IMR-90 (cell line): ENCODE measurements at regions not wholly inside any gene's neighbourhood (a gene's known extent, or its start where the extent isn't known, plus 50 kb on each side); places are given as distances from the start of the nearest gene placed in this dataset.

Source experiments
- ATAC-seq: fragments of 200-7000 bp; cut with Tn5 transposase; 2 replicates; pipeline ENCODE4 v1.9.1; 2020; ENCODE audit warnings: low read depth, mild to moderate bottlenecking, moderate library complexity
- BruUV-seq: library from RNA; stranded (reverse); fragments of 400-500 nt; replicated peaks from 2 replicates; lab custom pipeline; 2021; lab: Mats Ljungman, UMichigan
- CTCF ChIA-PET: fragments of 300-600 bp; formaldehyde crosslinking; extraction: SDS; loops from one replicate; lab custom pipeline; 2021; ENCODE audit warnings: antibody characterized with exemption; lab: Yijun Ruan, JAX
- POLR2A ChIA-PET: fragments of 300-600 bp; sonication (Branson Sonifier 250); formaldehyde crosslinking; loops from one replicate; lab custom pipeline; 2022; ENCODE audit warnings: antibody characterized with exemption; ENCODE audit not compliant: unreplicated experiment; lab: Charles Lee
- DNase-seq: peaks from one replicate; pipeline ENCODE4 v3.0.0; 2013
- H2AFZ ChIP-seq: replicated peaks from 2 replicates; pipeline ENCODE3; 2013; ENCODE audit warnings: low read length, mild to moderate bottlenecking; ENCODE audit not compliant: poor library complexity
- H2AK5ac ChIP-seq: 2 replicates; pipeline ENCODE4 v1.6.1; 2013; ENCODE audit warnings: low read depth, low read length, inconsistent platforms
- H2AK9ac ChIP-seq: replicated peaks from 2 replicates; pipeline ENCODE3; 2013; ENCODE audit warnings: mild to moderate bottlenecking, low read depth, low read length, moderate library complexity; ENCODE audit not compliant: poor library complexity
- H2BK120ac ChIP-seq: 2 replicates; pipeline ENCODE4 v1.6.1; 2013; ENCODE audit warnings: low read depth, low read length, inconsistent platforms
- H2BK15ac ChIP-seq: 3 replicates; pipeline ENCODE4 v1.6.1; 2013; ENCODE audit warnings: low read depth, low read length, inconsistent platforms
- H2BK20ac ChIP-seq: 2 replicates; pipeline ENCODE4 v1.6.1; 2013; ENCODE audit warnings: low read depth, mild to moderate bottlenecking, inconsistent platforms, low read length, moderate library complexity
- H2BK5ac ChIP-seq: 2 replicates; pipeline ENCODE4 v1.6.1; 2013; ENCODE audit warnings: mild to moderate bottlenecking, low read depth, low read length, inconsistent platforms; ENCODE audit not compliant: poor library complexity, severe bottlenecking
- H3K14ac ChIP-seq: replicated peaks from 2 replicates; pipeline ENCODE4 v1.6.1; 2013; ENCODE audit warnings: low read depth, low read length, inconsistent platforms
- H3K18ac ChIP-seq: 2 replicates; pipeline ENCODE4 v1.6.1; 2013; ENCODE audit warnings: low read depth, low read length, control low read depth
- H3K23ac ChIP-seq: 2 replicates; pipeline ENCODE4 v1.6.1; 2013; ENCODE audit warnings: low read depth, low read length, inconsistent platforms
- H3K27ac ChIP-seq: 2 replicates; pipeline ENCODE4 v1.5.1; 2013; ENCODE audit warnings: mild to moderate bottlenecking, control low read depth, low read length; ENCODE audit not compliant: insufficient read depth
- H3K27me3 ChIP-seq: 2 replicates; pipeline ENCODE4 v1.6.1; 2013; ENCODE audit warnings: low read length; ENCODE audit not compliant: control insufficient read depth, insufficient read depth
- H3K36me3 ChIP-seq: 2 replicates; pipeline ENCODE4 v1.6.1; 2013; ENCODE audit warnings: low read length, mixed read lengths; ENCODE audit not compliant: control insufficient read depth, insufficient read depth
- H3K4ac ChIP-seq: 2 replicates; pipeline ENCODE4 v1.6.1; 2013; ENCODE audit warnings: low read depth, low read length, inconsistent platforms
- H3K4me1 ChIP-seq: 2 replicates; pipeline ENCODE4 v1.6.1; 2013; ENCODE audit warnings: low read length, mixed read lengths; ENCODE audit not compliant: control insufficient read depth, insufficient read depth
- H3K4me2 ChIP-seq: 2 replicates; pipeline ENCODE4 v1.6.1; 2013; ENCODE audit warnings: low read depth, mild to moderate bottlenecking, control low read depth, low read length, moderate library complexity
- H3K4me3 ChIP-seq: 2 replicates; pipeline ENCODE4 v1.5.1; 2013; ENCODE audit warnings: low read depth, mild to moderate bottlenecking, control low read depth, low read length, moderate library complexity; ENCODE audit not compliant: insufficient read depth
- H3K56ac ChIP-seq: 2 replicates; pipeline ENCODE4 v1.6.1; 2013; ENCODE audit warnings: low read length, inconsistent platforms; ENCODE audit not compliant: insufficient read depth; ENCODE audit errors: extremely low read depth
- H3K79me1 ChIP-seq, 2 experiments: 2 replicates each; pipeline ENCODE4 v1.6.1; 2013; ENCODE audit warnings: low read length in 2 of 2, inconsistent platforms in 1 of 2, low read depth in 1 of 2
- H3K9ac ChIP-seq: 2 replicates; pipeline ENCODE4 v1.6.1; 2013; ENCODE audit warnings: low read depth, low read length, control low read depth
- H3K9me1 ChIP-seq: 2 replicates; pipeline ENCODE4 v1.6.1; 2013; ENCODE audit warnings: low read length, inconsistent platforms; ENCODE audit not compliant: insufficient read depth
- H3K9me3 ChIP-seq: 2 replicates; pipeline ENCODE4 v1.6.1; 2013; ENCODE audit warnings: low read length; ENCODE audit not compliant: control insufficient read depth, insufficient read depth
- H4K20me1 ChIP-seq: 2 replicates; pipeline ENCODE4 v1.6.1; 2013; ENCODE audit warnings: low read length, inconsistent platforms; ENCODE audit not compliant: insufficient read depth
- H4K5ac ChIP-seq: 2 replicates; pipeline ENCODE4 v1.6.1; 2013; ENCODE audit warnings: mild to moderate bottlenecking, low read depth, low read length, control low read depth
- H4K8ac ChIP-seq, 2 experiments: 2 replicates each; pipeline ENCODE4 v1.6.1; 2013; ENCODE audit warnings: low read depth in 2 of 2, low read length in 2 of 2, control low read depth in 1 of 2, inconsistent platforms in 1 of 2
- H4K91ac ChIP-seq: 2 replicates; pipeline ENCODE4 v1.6.1; 2013; ENCODE audit warnings: low read depth, low read length, inconsistent platforms; ENCODE audit not compliant: insufficient read depth
- BHLHE40 ChIP-seq: fragments of 150-350 bp; IDR thresholded peaks from 2 replicates; pipeline ENCODE4 v1.6.1; 2016; ENCODE audit warnings: mild to moderate bottlenecking, low read depth, low read length
- CEBPB ChIP-seq: IDR thresholded peaks from 2 replicates; pipeline ENCODE4 v1.6.1; 2012; ENCODE audit warnings: low read depth, low read length, improper control_type of control experiment
- CHD1 ChIP-seq: IDR thresholded peaks from 2 replicates; pipeline ENCODE4 v1.6.1; 2012; ENCODE audit warnings: low read depth, low read length, improper control_type of control experiment
- CTCF ChIP-seq: conservative IDR thresholded peaks from 2 replicates; pipeline ENCODE4 v1.5.1; 2012; ENCODE audit warnings: mild to moderate bottlenecking, low read depth, low read length, improper control_type of control experiment
- ELK1 ChIP-seq: fragments of 150-350 bp; IDR thresholded peaks from 2 replicates; pipeline ENCODE4 v1.6.1; 2016; ENCODE audit warnings: low read depth, mild to moderate bottlenecking, low read length, moderate library complexity, borderline replicate concordance
- FOS ChIP-seq: fragments of 150-350 bp; IDR thresholded peaks from 2 replicates; pipeline ENCODE4 v1.6.1; 2016; ENCODE audit warnings: low read depth, low read length
- MAFK ChIP-seq: IDR thresholded peaks from 2 replicates; pipeline ENCODE4 v1.6.1; 2012; ENCODE audit warnings: low read depth, low read length, improper control_type of control experiment
- MAZ ChIP-seq: IDR thresholded peaks from 2 replicates; pipeline ENCODE4 v1.6.1; 2012; ENCODE audit warnings: low read depth, mild to moderate bottlenecking, low read length, improper control_type of control experiment, moderate library complexity, borderline replicate concordance
- MXI1 ChIP-seq: IDR thresholded peaks from 2 replicates; pipeline ENCODE4 v1.6.1; 2012; ENCODE audit warnings: low read depth, mild to moderate bottlenecking, low read length, moderate library complexity, borderline replicate concordance
- NFE2L2 ChIP-seq: fragments of 150-350 bp; IDR thresholded peaks from 2 replicates; pipeline ENCODE4 v1.6.1; 2016; ENCODE audit warnings: low read depth, mild to moderate bottlenecking, low read length
- POLR2A ChIP-seq: IDR thresholded peaks from 2 replicates; pipeline ENCODE4 v1.6.1; 2012; ENCODE audit warnings: mild to moderate bottlenecking, low read depth, low read length
- RAD21 ChIP-seq: IDR thresholded peaks from 2 replicates; pipeline ENCODE4 v1.6.1; 2012; ENCODE audit warnings: low read length, improper control_type of control experiment
- RCOR1 ChIP-seq: IDR thresholded peaks from 2 replicates; pipeline ENCODE4 v1.6.1; 2012; ENCODE audit warnings: mild to moderate bottlenecking, low read length, improper control_type of control experiment; ENCODE audit not compliant: insufficient replicate concordance
- RFX5 ChIP-seq: IDR thresholded peaks from 2 replicates; pipeline ENCODE4 v1.8.0; 2012; ENCODE audit warnings: low read depth, mild to moderate bottlenecking, low read length, moderate library complexity
- SMC3 ChIP-seq: fragments of 150-350 bp; IDR thresholded peaks from 2 replicates; pipeline ENCODE4 v1.6.1; 2016; ENCODE audit warnings: low read depth, mild to moderate bottlenecking, antibody characterized with exemption, low read length, moderate library complexity
- WGBS, 2 experiments: methylation state at CpG; one replicate each; pipeline versions ENCODE4 v1.1.5 to v1.1.7; 2013; ENCODE audit warnings: missing lambda C conversion rate in 2 of 2; ENCODE audit not compliant: insufficient read length in 1 of 2; ENCODE audit errors: extremely low coverage in 2 of 2; 5-methylcytosine and 5-hydroxymethylcytosine counted together
- dilution Hi-C: fragments of 300-500 bp; cut with HindIII; formaldehyde crosslinking; loops from one replicate; pipeline ENCODE4 v1.14.3; 2018; ENCODE audit warnings: low sequenced_read_pairs; ENCODE audit not compliant: unreplicated experiment
- in situ Hi-C: fragments of 300-500 bp; cut with MboI; formaldehyde crosslinking; loops from 3 replicates; pipeline ENCODE4 v1.14.3; 2019; ENCODE audit warnings: low sequenced_read_pairs, inconsistent platforms, mixed read lengths
- intact Hi-C: fragments of 100-400 bp; cut with micrococcal nuclease; formaldehyde crosslinking; loops from 2 replicates; pipeline ENCODE4 v1.10.0; 2022
- TF ChIP-seq, protein P1 (sequence below): fragments of 150-350 bp; IDR thresholded peaks from 2 replicates; pipeline ENCODE4 v1.6.1; 2017; ENCODE audit warnings: mild to moderate bottlenecking, antibody characterized with exemption, low read length, low read depth

DNA sequence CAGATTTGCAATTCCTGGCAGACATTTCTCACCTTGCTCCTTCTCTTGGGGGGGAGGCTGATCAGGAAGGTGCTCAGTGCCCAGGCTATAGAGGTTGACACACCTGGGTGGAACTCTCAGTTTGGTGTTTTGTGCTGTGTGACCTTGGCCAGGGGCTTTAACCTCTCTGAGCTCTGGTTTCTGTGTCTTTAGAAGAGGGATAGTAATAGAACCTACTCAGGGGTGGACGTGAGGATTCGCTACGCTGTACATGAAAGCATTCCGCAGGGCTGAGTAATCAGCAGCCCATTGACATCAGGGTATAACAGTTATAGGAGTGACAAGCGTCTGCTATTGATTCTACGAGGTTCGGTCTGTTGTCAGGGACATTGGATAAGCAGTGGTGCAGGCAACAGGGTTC lies 98.1 kb downstream of the PHETA1 start:
- no peak for ATAC-seq
- 17% methylated on average over 5 of the region's 7 CpGs; no CpG with 5 or more reads in 1 of the 2 experiments for WGBS, 2 experiments
- Histone ChIP-seq H3K4ac (no peak overlapping the region), H3K9me1 (no peaks in the 10 kb centered on the region), H2BK120ac (no peak overlapping the region), H3K36me3 (no peaks in the 10 kb centered on the region), H4K91ac (no peak overlapping the region), H2BK20ac (no peak overlapping the region), H3K23ac (no peak overlapping the region), H3K27ac (no peak overlapping the region), H3K14ac (no peak overlapping the region), H4K20me1 (no peaks in the 10 kb centered on the region), H3K9ac (no peak overlapping the region), H4K8ac (no peak overlapping the region), H3K4me3 (no peak overlapping the region), H3K4me2 (no peak overlapping the region), H3K18ac (no peak overlapping the region), H2AFZ (no peak overlapping the region), H3K9me3 (no peaks in the 10 kb centered on the region), H2BK15ac (no peak overlapping the region), H2BK5ac (no peak overlapping the region), H3K56ac (no peak overlapping the region), H3K27me3 (peaks cover 24% of the 10 kb centered on the region), H3K79me1 (no peaks in the 10 kb centered on the region), H2AK5ac (no peak overlapping the region), H4K5ac (no peak overlapping the region), H3K4me1 (no peaks in the 10 kb centered on the region), H2AK9ac (no peak overlapping the region)
- DNase-seq: peak; percentile 6
- CTCF ChIA-PET: no interaction called here
- no TSS peak for BruUV-seq
- in situ Hi-C loops (no loop called here), dilution Hi-C loops (no loop called here), intact Hi-C loops (no loop called here)
- POLR2A ChIA-PET: no interaction called here
- TF ChIP-seq CHD1: no peak
- TF ChIP-seq BHLHE40: no peak
- TF ChIP-seq FOS: no peak
- TF ChIP-seq NFE2L2: no peak
- no peak for TF ChIP-seq CTCF
- no peak for TF ChIP-seq MAZ
- no peak for TF ChIP-seq RCOR1
- no peak for TF ChIP-seq POLR2A
- no peak for TF ChIP-seq RAD21
- no peak for TF ChIP-seq ELK1
- TF ChIP-seq MAFK: no peak
- no peak for TF ChIP-seq SMC3
- no peak for TF ChIP-seq CEBPB
- TF ChIP-seq RFX5: no peak
- TF ChIP-seq, protein P1, sequence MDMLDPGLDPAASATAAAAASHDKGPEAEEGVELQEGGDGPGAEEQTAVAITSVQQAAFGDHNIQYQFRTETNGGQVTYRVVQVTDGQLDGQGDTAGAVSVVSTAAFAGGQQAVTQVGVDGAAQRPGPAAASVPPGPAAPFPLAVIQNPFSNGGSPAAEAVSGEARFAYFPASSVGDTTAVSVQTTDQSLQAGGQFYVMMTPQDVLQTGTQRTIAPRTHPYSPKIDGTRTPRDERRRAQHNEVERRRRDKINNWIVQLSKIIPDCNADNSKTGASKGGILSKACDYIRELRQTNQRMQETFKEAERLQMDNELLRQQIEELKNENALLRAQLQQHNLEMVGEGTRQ: no peak
- no peak for TF ChIP-seq MXI1
